Activated naive CD4-positive, alpha-beta T cell treated with anti-CD3 and anti-CD28 coated beads for 36 hours (primary cell): ENCODE measurements at regions not wholly inside any gene's neighbourhood (a gene's known extent, or its start where the extent isn't known, plus 50 kb on each side); places are given as distances from the start of the nearest gene placed in this dataset.

Experiments
- CTCF ChIA-PET: fragments of 350-600 bp; sonication (Branson Sonifier 250); formaldehyde crosslinking; loops from one replicate; lab custom pipeline; 2021; ENCODE audit warnings: antibody characterized with exemption; lab: Charles Lee
- DNase-seq: peaks from one replicate; pipeline ENCODE4 v3.0.0-alpha.2; 2020
- H3K27ac Mint-ChIP-seq: one replicate; pipeline ENCODE4 v1.8.0; 2021; ENCODE audit warnings: mild to moderate bottlenecking, mixed read lengths
- H3K27me3 Mint-ChIP-seq: one replicate; pipeline ENCODE4 v1.8.0; 2021; ENCODE audit warnings: low read depth, mixed read lengths
- H3K36me3 Mint-ChIP-seq: one replicate; pipeline ENCODE4 v1.8.0; 2021; ENCODE audit warnings: low read depth, mixed read lengths
- H3K4me1 Mint-ChIP-seq: one replicate; pipeline ENCODE4 v1.8.0; 2021; ENCODE audit warnings: low read depth, mixed read lengths
- H3K4me3 Mint-ChIP-seq: one replicate; pipeline ENCODE4 v1.8.0; 2021; ENCODE audit warnings: mild to moderate bottlenecking, moderate library complexity, mixed read lengths
- H3K9me3 Mint-ChIP-seq: one replicate; pipeline ENCODE4 v1.8.0; 2021; ENCODE audit warnings: mixed read lengths
- intact Hi-C: fragments of 100-400 bp; cut with micrococcal nuclease; formaldehyde crosslinking; loops from one replicate; pipeline ENCODE4 v1.15.1; 2023

DNA sequence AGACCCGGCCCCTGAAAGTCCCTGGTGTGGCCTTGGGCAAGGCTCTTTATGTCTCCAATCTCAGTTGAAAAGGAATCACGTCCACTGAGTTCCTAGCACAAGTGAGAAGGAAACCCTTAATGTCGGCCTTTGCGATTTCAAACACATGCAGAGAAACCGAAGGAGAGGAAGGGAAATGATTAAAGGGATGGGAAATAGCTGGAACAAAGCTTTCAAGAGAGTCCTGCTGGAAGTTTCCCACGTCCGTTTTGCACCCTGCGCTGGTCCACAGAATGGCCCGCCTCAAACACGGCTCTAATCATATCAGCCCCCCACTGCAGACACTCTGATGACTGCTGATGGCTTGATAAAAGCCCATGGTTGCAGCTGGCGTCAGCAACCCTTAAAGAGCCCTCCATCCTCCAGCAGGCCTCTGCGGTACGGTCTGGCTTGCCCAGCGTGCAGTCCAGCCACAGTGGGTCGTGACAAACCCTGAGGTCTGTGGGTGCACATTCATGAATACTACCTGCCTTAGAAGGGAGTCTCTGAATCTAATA lies 765.5 kb upstream of the EEF2KMT start:
- H3K27ac Mint-ChIP-seq, result no peak overlapping the region
- H3K9me3 Mint-ChIP-seq, result peaks cover 5% of the 10 kb centered on the region
- CTCF ChIA-PET, result no interaction called here
- DNase-seq, result no peak
- intact Hi-C loops, result no loop called here
- no peaks in the 10 kb centered on the region for H3K36me3 Mint-ChIP-seq
- no peaks in the 10 kb centered on the region for H3K27me3 Mint-ChIP-seq
- no peaks in the 10 kb centered on the region for H3K4me1 Mint-ChIP-seq
- no peak overlapping the region for H3K4me3 Mint-ChIP-seq

DNA sequence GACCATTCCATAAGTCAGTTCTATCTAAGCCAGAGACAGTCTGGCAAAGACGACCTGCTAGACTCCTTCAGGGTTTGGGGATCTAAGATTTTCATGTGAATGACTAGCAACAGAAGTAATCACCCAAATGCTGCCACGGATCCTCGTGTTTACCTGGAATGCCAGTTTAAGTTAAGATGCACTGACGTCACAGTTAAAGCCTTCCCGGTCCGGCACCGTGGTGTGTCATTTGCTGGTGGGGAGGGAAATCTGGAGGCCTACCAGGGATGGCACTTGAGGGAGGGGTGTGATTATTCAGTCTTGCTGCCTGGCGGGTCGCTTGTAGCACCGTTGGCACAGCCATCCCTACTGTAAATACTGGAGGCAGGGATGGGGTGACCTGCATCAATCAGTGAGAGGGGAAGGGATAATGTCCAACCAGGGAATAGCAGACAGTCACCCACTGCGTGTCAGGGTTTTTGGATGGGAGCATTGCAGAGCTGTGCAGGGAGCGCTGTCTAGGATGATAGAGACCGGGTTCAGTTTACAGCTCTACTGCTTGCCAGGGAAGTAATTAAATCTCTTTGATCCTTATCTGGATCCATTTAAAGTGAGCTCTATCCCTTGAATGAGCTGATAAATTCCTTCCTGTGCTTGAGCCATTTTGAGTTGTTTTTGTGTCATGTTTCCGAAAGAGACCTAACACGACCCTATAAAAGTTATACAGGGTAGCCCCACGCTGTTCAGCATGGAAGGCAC lies 764.7 kb upstream of the EEF2KMT start:
- H3K9me3 Mint-ChIP-seq, result peaks cover 3% of the 10 kb centered on the region
- no peak overlapping the region for H3K4me3 Mint-ChIP-seq
- H3K4me1 Mint-ChIP-seq, result no peaks in the 10 kb centered on the region
- no peak for DNase-seq
- CTCF ChIA-PET, result no interaction called here
- no peaks in the 10 kb centered on the region for H3K36me3 Mint-ChIP-seq
- intact Hi-C loops, result no loop called here
- H3K27me3 Mint-ChIP-seq, result no peaks in the 10 kb centered on the region
- no peak overlapping the region for H3K27ac Mint-ChIP-seq

DNA sequence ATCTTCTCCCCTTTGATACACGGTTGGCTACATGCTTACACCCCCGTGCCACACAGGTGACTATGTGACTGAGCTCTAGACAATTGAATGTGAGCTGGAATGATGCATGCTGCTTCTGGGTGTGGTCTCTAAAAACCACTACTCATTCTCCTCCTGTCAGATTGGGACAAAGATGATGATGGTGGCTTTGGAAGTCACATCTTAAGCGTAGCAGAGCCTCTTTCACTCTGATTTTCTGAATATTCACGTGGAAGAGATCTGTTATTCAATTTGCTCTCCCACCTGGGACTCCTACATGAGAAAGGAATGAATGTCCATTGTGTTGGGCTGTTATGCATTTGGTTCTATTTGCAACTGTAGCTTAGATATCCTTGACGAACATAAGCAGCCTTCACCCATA lies 763.6 kb upstream of the EEF2KMT start:
- Mint-ChIP-seq H3K4me1 (no peaks in the 10 kb centered on the region), H3K27me3 (no peaks in the 10 kb centered on the region), H3K9me3 (peaks cover 2% of the 10 kb centered on the region), H3K27ac (no peak overlapping the region), H3K36me3 (no peaks in the 10 kb centered on the region), H3K4me3 (no peak overlapping the region)
- no peak for DNase-seq
- intact Hi-C loops, result no loop called here
- CTCF ChIA-PET, result no interaction called here

DNA sequence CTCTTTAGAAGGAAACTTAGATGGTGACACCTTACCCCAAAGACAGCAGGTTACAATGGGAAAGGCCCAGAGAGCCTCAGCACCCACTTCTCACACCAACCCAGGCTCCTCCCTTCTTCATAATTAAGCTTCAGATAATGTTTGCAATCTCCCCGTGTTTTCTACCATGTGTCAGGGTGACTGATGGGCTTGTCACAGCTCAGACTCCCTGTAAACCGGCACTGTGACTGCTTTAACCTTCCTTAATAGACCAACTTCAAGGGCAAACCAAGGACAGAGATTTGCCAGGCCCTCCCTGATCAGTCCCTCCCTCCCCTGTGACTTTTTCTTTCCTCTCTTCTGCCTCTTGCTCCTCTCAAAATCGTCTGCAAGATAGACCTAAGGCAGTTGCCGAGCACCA lies 760.6 kb upstream of the EEF2KMT start:
- no peak for DNase-seq
- Mint-ChIP-seq H3K27me3 (no peaks in the 10 kb centered on the region), H3K4me1 (no peaks in the 10 kb centered on the region), H3K36me3 (no peaks in the 10 kb centered on the region), H3K27ac (no peak overlapping the region), H3K4me3 (no peak overlapping the region), H3K9me3 (peaks cover 6% of the 10 kb centered on the region)
- CTCF ChIA-PET, result no interaction called here
- intact Hi-C loops, result no loop called here

DNA sequence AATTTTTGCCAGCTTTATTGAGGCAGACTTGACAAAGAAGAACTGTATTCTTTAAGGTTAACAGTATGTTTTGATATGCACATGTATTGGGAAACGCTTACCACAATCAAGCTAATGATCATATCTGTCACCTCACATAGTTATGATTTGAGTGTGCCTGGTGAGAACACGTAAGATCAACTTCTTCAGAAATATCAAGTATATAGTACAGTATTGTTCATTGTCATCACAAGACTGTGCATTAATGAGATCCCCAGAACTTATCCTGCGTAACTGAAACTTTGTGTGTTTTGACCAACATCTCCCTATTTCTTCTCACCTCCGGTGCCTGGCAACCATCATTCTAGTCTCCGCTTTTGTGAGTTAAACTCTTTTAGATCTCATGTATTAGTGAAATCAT lies 756.4 kb upstream of the EEF2KMT start:
- H3K27ac Mint-ChIP-seq, result no peak overlapping the region
- DNase-seq, result no peak
- H3K4me1 Mint-ChIP-seq, result no peaks in the 10 kb centered on the region
- H3K4me3 Mint-ChIP-seq, result no peak overlapping the region
- peaks cover 7% of the 10 kb centered on the region for H3K9me3 Mint-ChIP-seq
- H3K27me3 Mint-ChIP-seq, result no peaks in the 10 kb centered on the region
- CTCF ChIA-PET, result no interaction called here
- intact Hi-C loops, result no loop called here
- H3K36me3 Mint-ChIP-seq, result no peaks in the 10 kb centered on the region

DNA sequence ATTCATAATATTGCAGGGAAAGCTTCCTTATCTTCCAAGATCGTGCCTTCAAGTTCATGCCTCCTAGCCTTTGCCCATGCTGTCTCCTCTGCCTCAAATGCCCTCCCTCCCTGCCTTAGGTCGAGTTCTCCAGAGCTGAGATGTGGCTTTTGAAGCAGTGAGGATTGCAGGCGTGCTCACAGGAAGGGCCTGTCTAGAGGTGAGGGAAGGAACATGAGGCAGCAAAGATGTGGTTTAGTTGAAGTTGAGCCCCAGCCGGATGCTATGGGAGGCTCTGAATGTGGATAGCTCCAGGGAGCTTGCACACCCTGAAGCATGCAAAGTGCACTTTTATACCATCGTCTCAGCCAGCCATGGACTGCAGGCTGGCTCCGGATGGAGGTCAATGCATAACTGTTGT lies 754.6 kb upstream of the EEF2KMT start:
- Mint-ChIP-seq H3K4me1 (no peaks in the 10 kb centered on the region), H3K36me3 (no peaks in the 10 kb centered on the region), H3K27me3 (no peaks in the 10 kb centered on the region), H3K9me3 (peaks cover 7% of the 10 kb centered on the region), H3K4me3 (no peak overlapping the region), H3K27ac (no peak overlapping the region)
- intact Hi-C loops, result no loop called here
- DNase-seq, result no peak
- CTCF ChIA-PET, result no interaction called here

DNA sequence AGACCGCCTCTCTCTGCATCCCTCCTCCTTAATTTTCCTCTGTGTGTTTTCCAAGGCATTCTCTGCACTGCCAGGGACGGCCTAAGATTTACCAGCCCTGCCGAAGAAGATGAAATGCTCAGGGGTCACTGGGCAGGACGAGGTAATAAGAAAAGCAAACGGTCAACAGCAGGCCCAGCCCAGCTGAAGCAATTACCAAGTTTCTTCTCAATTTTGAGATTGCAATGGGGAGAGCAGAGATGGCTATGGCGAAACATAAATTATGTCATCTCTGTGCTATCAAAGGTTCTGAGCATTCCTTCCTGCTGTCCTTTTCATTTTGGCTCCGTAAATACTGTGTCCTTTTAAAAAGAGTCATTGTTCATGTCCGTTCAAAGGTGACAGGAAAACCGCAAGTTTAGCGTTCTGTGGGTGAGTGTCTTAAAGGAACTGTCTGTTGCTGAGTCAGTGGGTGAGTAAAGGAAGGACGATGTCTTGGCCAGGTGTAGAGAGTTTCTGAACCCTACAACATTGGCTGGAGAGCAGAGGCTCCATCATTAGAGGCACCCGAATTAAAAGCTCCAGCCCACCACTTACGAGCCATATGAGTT lies 753.9 kb upstream of the EEF2KMT start:
- Mint-ChIP-seq H3K27me3 (no peaks in the 10 kb centered on the region), H3K4me1 (no peaks in the 10 kb centered on the region), H3K4me3 (no peak overlapping the region), H3K36me3 (no peaks in the 10 kb centered on the region), H3K27ac (no peak overlapping the region), H3K9me3 (peaks cover 7% of the 10 kb centered on the region)
- CTCF ChIA-PET, result no interaction called here
- intact Hi-C loops, result no loop called here
- no peak for DNase-seq

DNA sequence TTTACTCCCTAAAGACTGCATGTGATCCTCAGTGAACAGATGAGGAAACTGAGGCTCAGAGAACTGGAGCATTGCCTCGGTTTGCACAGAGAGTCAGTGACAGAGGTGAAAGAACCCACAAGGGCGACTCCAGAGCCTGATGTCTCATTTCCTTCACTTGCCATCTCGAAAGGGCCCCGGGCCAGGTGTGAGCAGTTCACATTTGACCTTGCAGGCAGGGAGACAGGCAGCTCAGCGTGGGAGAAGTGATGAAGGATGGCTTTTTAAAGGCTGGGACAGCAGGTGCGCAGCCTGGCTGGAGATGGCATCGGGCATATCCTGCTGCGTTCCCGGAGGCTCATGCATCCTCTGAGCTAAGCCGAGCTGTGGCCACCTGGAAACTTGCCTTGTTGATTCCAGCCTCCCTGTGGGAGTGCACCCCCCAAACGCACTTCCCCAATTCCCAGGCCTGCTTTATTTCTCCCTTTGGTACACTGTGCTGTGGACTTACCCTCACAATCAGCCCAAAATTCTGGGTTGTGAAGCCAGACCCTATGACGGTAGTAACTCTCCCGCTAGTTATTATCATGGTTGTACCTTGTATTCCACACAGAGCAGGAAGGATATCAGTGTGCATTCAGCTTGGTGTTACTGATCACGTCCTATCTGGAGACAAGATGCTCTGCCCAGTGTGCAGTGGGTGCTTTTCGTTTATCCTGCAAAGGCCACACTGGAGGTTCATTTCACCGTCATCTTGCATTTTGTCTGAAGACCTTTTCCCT lies 753.2 kb upstream of the EEF2KMT start:
- CTCF ChIA-PET, result no interaction called here
- Mint-ChIP-seq H3K27ac (no peak overlapping the region), H3K27me3 (no peaks in the 10 kb centered on the region)

DNA sequence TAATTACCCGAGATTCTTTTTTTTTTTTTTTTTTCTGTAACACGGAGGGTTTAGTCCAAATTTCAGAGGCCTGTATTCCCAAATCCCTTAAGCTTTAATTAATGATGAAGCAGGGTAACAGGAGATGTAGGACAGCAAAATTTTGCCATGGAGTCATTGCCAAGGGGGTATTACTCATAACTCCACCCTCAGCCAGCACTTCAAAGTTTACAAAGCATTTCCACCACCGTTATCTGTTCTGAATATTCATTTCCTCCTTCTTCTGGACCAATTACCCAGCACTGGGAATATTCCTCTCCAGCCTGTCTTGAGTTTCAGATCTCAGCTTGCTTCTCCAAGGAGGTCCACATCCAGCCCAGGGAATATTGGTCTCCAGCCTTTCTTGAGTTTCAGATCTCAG lies 747.5 kb upstream of the EEF2KMT start:
- intact Hi-C loops, result no loop called here
- CTCF ChIA-PET, result no interaction called here
- H3K4me1 Mint-ChIP-seq, result no peaks in the 10 kb centered on the region
- no peak for DNase-seq
- H3K27me3 Mint-ChIP-seq, result no peaks in the 10 kb centered on the region
- no peaks in the 10 kb centered on the region for H3K36me3 Mint-ChIP-seq
- no peak overlapping the region for H3K4me3 Mint-ChIP-seq
- peaks cover 4% of the 10 kb centered on the region for H3K9me3 Mint-ChIP-seq
- H3K27ac Mint-ChIP-seq, result no peak overlapping the region

More for the DNA sequence above, 753.2 kb upstream of the EEF2KMT start:
- Mint-ChIP-seq H3K4me3 (no peak overlapping the region), H3K4me1 (no peaks in the 10 kb centered on the region), H3K9me3 (peaks cover 7% of the 10 kb centered on the region), H3K36me3 (no peaks in the 10 kb centered on the region)
- DNase-seq, result no peak
- intact Hi-C loops, result no loop called here

DNA sequence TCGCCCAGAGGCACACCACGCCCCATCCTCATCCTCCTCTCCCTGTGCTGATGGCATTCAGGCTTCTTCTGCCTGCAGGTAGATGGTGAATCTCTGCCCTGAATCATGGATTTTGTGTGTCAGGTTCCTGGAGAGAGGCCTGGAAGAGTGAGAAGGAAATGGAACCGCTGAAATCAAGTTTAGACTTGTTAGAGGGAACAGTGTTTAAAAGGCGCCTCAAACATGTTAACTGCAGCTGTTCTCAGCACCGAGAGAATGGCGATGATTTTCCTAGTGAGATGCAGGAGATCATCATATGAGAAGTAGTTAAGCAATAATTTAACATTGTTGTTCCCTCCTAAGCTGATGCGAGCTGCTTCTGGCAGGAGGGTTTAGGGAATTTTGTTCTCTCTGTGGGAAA lies 744.4 kb upstream of the EEF2KMT start:
- no peak overlapping the region for H3K4me3 Mint-ChIP-seq
- H3K4me1 Mint-ChIP-seq, result no peaks in the 10 kb centered on the region
- H3K36me3 Mint-ChIP-seq, result no peaks in the 10 kb centered on the region
- peaks cover 3% of the 10 kb centered on the region for H3K9me3 Mint-ChIP-seq
- CTCF ChIA-PET, result no interaction called here
- H3K27me3 Mint-ChIP-seq, result no peaks in the 10 kb centered on the region
- no peak overlapping the region for H3K27ac Mint-ChIP-seq
- no peak for DNase-seq
- intact Hi-C loops, result no loop called here

DNA sequence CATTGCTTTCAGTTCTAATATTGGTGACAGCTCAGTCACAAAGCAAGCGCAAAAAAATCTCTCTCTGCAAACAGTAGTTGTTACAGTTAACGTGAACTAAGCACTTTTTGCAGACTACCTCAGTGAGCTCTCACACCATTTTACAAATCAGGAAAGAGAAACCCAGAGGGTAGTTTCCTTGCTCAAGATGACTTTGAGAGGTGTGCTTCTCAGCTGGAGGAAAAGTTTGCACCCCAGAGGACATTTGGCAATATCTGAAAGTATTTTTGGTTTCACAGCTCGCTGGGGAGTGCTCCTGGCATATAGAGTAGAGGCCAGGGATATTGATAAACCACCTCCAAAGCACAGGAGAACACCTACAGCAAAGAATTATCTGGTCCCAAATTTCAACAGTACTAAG lies 741.1 kb upstream of the EEF2KMT start:
- CTCF ChIA-PET, result no interaction called here
- H3K4me1 Mint-ChIP-seq, result no peaks in the 10 kb centered on the region
- H3K36me3 Mint-ChIP-seq, result no peaks in the 10 kb centered on the region
- no peaks in the 10 kb centered on the region for H3K27me3 Mint-ChIP-seq
- H3K27ac Mint-ChIP-seq, result no peak overlapping the region
- intact Hi-C loops, result no loop called here
- H3K9me3 Mint-ChIP-seq, result peaks cover 10% of the 10 kb centered on the region
- H3K4me3 Mint-ChIP-seq, result no peak overlapping the region
- DNase-seq, result no peak

DNA sequence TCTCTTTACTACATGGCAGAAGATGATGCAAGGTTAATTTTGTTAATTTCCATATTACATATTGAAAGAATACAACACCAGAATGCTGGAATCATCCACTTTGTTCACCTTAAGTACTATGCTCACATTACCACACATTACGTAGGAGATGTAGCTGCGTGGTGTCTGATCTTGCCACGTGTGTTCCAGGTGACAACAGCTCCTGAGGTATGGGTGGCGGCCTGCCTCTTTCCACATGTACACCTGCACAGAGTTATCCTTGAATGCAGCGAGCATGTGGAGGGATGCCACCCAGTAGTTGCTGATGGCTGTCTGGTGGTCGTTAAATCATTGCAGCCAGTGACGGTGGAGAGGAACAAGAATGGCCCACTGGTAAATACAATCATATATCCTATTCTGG lies 740.5 kb upstream of the EEF2KMT start:
- H3K4me1 Mint-ChIP-seq, result no peaks in the 10 kb centered on the region
- no peak for DNase-seq
- peaks cover 8% of the 10 kb centered on the region for H3K9me3 Mint-ChIP-seq
- H3K27me3 Mint-ChIP-seq, result no peaks in the 10 kb centered on the region
- H3K27ac Mint-ChIP-seq, result no peak overlapping the region
- intact Hi-C loops, result no loop called here
- H3K4me3 Mint-ChIP-seq, result no peak overlapping the region
- CTCF ChIA-PET, result no interaction called here
- no peaks in the 10 kb centered on the region for H3K36me3 Mint-ChIP-seq
